ENCODE measurements at regions not wholly inside any gene's neighbourhood (a gene's known extent, or its start where the extent isn't known, plus 50 kb on each side); places are given as distances from the start of the nearest gene placed in this dataset.

GRCh38 chr4:81557306-81557705, 85.6 kb upstream of the RASGEF1B start:
- Histone ChIP-seq H3K9me3 (no peaks in the 10 kb centered on the region), H3K4me1 (no peaks in the 10 kb centered on the region), H3K27me3 (no peaks in the 10 kb centered on the region), H3K4me3 (ENCODE audit: low read depth, low read length) (no peak overlapping the region), H3K36me3 (no peaks in the 10 kb centered on the region)
- DNase-seq: no peak
- no peak for TF ChIP-seq CTCF (IDR thresholded peaks at IDR 0.05; ENCODE audit: low read depth, low read length)

- no peak for DNase-seq
- no peaks in the 10 kb centered on the region for H3K4me1 ChIP-seq
- H3K36me3 ChIP-seq: no peaks in the 10 kb centered on the region
- no peak overlapping the region for H3K4me3 ChIP-seq (ENCODE audit: low read depth, low read length)
- no peak for TF ChIP-seq CTCF (IDR thresholded peaks at IDR 0.05; ENCODE audit: low read depth, low read length)
- no peaks in the 10 kb centered on the region for H3K9me3 ChIP-seq
- no peaks in the 10 kb centered on the region for H3K27me3 ChIP-seq
These were observed 83.8 kb upstream of the RASGEF1B start for GRCh38 chr4:81555489-81555888.

GRCh38 chr4:81552086-81552485, 80.4 kb upstream of the RASGEF1B start:
- no peak for TF ChIP-seq CTCF (IDR thresholded peaks at IDR 0.05; ENCODE audit: low read depth, low read length)
- Histone ChIP-seq H3K27me3 (no peaks in the 10 kb centered on the region), H3K36me3 (no peaks in the 10 kb centered on the region), H3K4me1 (no peaks in the 10 kb centered on the region), H3K9me3 (no peaks in the 10 kb centered on the region), H3K4me3 (ENCODE audit: low read depth, low read length) (no peak overlapping the region)
- no peak for DNase-seq

GRCh38 chr4:81550388-81550859, 78.7 kb upstream of the RASGEF1B start:
- Histone ChIP-seq H3K9me3 (no peaks in the 10 kb centered on the region), H3K36me3 (no peaks in the 10 kb centered on the region), H3K4me3 (ENCODE audit: low read depth, low read length) (no peak overlapping the region), H3K27me3 (no peaks in the 10 kb centered on the region), H3K4me1 (no peaks in the 10 kb centered on the region)
- DNase-seq: no peak
- no peak for TF ChIP-seq CTCF (IDR thresholded peaks at IDR 0.05; ENCODE audit: low read depth, low read length)

GRCh38 chr4:81549984-81550383, 78.3 kb upstream of the RASGEF1B start:
- no peaks in the 10 kb centered on the region for H3K4me1 ChIP-seq
- H3K9me3 ChIP-seq: no peaks in the 10 kb centered on the region
- H3K36me3 ChIP-seq: no peaks in the 10 kb centered on the region
- TF ChIP-seq CTCF (IDR thresholded peaks at IDR 0.05; ENCODE audit: low read depth, low read length): no peak
- no peak overlapping the region for H3K4me3 ChIP-seq (ENCODE audit: low read depth, low read length)
- DNase-seq: no peak
- no peaks in the 10 kb centered on the region for H3K27me3 ChIP-seq

- DNase-seq: no peak
- no peaks in the 10 kb centered on the region for H3K36me3 ChIP-seq
- no peaks in the 10 kb centered on the region for H3K4me1 ChIP-seq
- no peak for TF ChIP-seq CTCF (IDR thresholded peaks at IDR 0.05; ENCODE audit: low read depth, low read length)
- no peaks in the 10 kb centered on the region for H3K27me3 ChIP-seq
- no peaks in the 10 kb centered on the region for H3K9me3 ChIP-seq
- H3K4me3 ChIP-seq (ENCODE audit: low read depth, low read length): no peak overlapping the region
These were observed 75.1 kb upstream of the RASGEF1B start for GRCh38 chr4:81546777-81547176.

Measured in BE2C (cell line).